NCI-H2196 (cell line): ENCODE measurements at regions not wholly inside any gene's neighbourhood (a gene's known extent, or its start where the extent isn't known, plus 50 kb on each side); places are given as distances from the start of the nearest gene placed in this dataset.
"Not testable (repeated sequence)": the region's sequence is repeated elsewhere in the genome, so short reads cannot be mapped to it uniquely, and the experiment has no call there.

ENCODE experiments used
- DNase-seq: peaks from one replicate; lab custom pipeline; 2025; ENCODE audit not compliant: unreplicated experiment; lab: John Stamatoyannopoulos, UW

GRCh38 chr12:68422956-68423574, 90.9 kb upstream of the MDM1 start:
- DNase-seq: no peak

GRCh38 chr12:68425998-68426397, 93.8 kb upstream of the MDM1 start:
- no peak for DNase-seq

DNA sequence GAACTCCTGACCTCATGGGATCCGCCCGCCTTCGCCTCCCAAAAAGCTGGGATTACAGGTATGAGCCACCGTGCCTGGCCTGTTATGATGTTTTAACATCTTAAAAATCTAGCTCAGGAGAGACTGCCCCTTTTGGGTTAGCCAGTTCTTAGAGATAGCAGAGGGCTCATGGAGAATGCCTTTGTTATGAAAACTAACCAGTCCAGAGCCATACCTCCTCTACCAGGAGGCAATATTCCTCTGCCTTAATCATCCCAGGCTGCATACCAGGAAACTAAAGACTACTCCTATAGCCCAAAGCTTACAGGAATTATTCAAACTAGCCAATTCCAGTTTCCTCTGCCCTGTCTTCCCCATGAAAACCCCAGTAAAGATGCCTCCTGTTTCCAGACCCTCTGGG, 96.0 kb upstream of the MDM1 start:
- no peak for DNase-seq

DNA sequence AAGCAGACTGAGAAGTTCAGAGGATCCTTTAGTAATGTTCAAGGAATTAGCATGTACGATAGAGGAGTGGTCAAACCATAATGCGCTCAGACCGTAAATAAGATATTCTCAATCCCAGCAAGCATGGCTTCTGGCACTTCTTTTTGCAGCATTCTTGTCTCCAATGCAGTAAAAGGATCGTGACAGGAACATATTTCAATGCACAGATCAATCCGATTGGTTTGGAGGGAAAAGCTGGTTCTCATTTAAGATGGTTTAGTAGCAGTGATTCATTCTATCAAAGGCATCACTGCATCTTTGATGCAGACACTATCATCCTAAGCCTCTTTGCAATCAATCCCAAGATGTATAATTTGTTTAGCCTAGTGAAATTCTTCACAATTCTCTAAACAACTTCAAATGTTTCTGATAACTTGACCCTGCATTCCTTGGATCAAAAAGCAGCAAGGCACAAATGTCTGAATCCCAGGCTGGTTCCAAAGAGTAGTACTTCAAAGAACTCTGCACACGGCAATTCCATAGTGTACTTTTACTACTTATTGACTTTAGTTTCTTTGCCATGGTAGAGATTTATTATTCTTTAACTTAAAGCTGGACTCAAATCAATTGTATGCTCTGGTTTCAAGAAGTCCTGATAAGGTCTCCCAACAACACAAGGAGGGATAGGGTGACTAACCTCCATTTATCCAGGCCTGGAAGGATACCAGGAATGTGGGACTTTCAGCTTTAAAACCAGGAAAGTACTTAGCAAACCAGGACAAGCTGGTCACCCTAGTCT, 96.8 kb upstream of the MDM1 start:
- no peak for DNase-seq

DNA sequence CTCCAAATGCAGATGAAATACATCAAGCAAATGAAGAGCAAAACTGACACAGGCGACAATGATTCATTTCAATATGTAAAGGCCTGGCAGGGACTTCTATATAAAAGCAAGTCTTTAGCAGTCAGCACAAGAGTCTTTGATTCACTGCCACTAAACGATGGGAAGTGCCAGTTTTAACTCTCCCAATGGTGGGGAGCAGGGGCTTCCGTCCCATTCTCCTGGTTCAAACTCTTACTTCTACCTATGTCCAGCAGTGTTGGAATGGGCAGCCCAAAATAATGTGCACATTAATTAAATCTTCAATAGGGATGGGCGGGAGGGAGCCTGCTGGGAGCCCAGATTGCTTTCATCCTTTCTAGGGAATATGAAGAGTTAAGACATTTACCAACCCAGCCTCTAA, 97.5 kb upstream of the MDM1 start:
- DNase-seq: no peak

GRCh38 chr12:68431786-68432185, 99.6 kb upstream of the MDM1 start:
- no peak for DNase-seq

DNA sequence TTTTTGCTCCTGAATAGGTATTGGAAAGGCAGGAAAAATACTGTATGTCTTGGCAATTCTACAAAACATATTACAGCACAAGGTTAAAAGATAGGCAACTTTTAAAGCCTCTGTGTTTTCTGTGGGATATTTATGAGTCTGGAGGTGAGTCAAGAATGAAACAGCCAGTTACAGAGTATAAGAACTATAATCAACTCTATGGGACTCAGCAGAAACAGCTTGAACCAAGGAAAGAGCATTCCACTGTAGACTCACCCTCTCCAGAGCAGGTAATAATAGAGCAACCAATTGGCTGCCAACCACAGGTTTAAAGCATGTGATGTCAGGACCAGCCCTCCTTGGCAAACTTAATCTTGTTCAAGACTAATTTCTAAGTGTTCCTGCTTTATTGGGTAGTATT, 100.5 kb upstream of the MDM1 start:
- no peak for DNase-seq

- DNase-seq: no peak
These were observed 102.5 kb upstream of the MDM1 start for GRCh38 chr12:68434391-68435298.

DNA sequence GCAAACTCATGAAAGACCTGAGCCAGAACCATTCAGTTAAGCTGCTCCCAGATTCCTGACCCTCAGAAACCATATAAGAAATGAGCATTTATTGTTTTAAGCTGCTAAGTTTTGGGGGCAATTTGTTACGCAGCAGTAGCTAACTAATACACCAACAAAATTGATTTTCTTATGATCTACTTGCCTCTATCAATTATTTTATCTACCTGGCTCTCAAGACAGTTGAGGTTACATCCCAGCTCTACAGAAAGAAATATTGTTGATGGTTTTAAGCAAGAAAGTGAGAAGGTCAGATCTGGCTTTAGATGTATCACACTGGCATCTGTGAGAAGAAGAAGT, 103.1 kb upstream of the MDM1 start:
- DNase-seq: no peak

DNA sequence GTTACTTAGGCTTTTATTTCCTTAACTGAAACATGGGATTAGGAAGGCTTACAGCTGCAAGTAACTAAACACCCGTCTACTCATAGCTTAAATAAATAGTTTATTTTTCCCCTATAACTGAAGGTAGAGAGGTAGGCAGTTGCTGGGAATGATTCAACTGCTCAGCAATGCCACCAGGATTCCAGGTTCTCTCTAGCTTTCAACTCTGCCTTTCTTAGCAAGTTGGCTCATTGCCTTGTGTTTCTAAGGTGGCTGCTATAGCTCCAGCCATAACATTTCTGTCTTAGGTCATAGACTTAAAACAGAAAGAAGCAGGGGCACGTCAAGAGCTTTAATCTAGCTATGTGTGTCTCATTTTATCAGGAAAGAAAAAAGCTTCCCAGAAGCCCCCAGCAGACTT, 103.7 kb upstream of the MDM1 start:
- DNase-seq: no peak

DNA sequence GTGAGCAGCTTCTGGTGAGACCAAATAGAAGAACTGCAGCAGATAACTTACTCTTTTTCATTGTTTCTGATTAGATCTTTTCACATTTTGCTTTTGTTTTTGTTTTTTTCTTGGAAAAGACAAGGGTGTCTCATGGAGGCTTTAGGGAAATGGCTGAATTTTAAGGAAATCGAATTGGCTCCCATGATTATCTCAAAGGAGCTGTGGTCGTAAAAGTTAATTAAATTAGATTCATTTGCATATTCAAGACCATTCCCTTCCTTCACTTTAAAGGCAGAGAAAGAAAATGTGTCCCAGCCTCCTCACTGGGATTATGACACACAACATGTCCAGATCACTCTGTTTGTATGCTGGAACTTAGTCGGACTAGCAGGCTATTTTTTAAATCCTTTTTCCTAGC, 106.4 kb upstream of the MDM1 start:
- no peak for DNase-seq

- DNase-seq: no peak
These were observed 107.3 kb upstream of the MDM1 start for GRCh38 chr12:68439368-68440045.

DNA sequence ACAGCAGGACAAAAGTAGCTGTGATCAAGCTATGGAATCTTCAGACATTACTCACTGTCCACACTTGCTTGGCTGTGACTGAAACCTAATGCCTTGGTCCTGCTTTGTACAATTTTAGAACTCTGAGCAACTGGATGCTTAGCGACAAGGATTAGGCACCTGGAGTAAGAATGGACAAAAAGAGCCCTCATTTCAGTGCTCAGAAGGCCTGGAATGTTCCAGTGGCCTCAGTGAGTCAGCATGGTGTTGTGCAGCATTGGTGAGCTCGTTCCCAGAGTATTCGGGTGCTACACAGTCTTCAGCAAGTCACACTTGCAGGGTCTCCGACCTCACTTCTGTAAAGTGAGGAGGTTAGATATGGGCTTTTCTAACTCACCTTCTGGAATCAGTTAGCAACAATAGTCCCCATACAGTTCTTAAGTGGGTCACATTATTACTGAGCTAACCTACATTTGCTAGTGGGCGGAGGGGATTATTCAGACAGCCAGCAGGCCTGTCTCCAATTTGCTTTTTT, 108.0 kb upstream of the MDM1 start:
- DNase-seq: no peak

DNA sequence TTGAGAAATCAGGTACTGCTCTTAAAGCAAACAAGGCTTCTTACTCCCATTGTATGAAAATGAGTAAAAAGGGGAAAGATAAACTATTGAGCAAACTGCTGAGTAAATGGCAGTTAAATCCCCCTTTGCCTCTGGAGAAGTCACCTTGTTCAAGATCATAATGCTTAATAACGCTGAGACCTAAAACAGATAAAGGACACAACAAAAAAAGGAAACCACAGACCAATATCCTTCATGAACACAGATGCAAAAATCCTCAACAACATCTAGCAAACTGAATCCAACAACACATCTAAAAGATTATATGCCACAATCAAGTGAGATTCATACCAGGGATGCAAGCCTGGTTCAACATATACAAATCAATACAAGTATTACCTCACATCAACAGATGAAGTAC, 109.0 kb upstream of the MDM1 start:
- no peak for DNase-seq

- not testable (repeated sequence) for DNase-seq
These were observed 110.3 kb upstream of the MDM1 start for GRCh38 chr12:68442353-68442972.

DNA sequence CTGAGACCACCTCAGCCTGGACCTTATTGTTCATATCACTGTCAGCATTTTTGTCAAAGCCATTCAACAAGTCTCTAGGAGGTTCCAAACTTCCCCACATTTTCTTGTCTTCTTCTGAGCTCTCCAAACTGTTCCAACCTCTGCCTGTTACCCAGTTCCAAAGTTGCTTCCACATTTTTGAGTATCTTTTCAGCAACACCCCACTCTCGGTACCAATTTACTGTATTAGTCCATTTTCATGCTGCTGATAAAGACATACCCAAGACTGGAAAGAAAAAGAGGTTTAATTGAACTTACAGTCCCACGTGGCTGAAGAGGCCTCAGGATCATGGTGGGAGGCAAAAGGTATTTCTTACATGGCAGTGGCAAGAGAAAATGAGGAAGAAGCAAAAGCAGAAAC, 111.5 kb upstream of the MDM1 start:
- not testable (repeated sequence) for DNase-seq

- DNase-seq: no peak
These were observed 113.7 kb upstream of the MDM1 start for GRCh38 chr12:68445824-68446223.

DNA sequence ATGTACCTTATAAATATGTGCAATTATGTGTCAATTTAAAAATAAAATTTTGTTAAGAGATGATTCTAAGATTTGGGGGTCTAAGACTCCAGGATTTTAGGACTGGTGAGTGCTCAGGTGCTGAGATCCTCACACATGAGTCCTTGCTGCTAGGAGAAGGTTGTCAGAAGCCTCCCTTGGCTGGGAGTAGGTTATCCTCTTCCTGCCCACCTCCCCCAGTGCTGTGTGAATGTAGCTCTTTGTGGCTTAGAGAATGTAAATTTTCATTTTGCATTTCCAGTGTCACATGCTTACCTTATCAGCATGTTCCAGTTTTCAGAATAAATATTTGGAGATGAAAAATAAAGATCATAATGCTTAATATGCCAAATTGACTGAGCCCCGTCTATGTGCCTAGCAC, 114.2 kb upstream of the MDM1 start:
- DNase-seq: no peak

DNA sequence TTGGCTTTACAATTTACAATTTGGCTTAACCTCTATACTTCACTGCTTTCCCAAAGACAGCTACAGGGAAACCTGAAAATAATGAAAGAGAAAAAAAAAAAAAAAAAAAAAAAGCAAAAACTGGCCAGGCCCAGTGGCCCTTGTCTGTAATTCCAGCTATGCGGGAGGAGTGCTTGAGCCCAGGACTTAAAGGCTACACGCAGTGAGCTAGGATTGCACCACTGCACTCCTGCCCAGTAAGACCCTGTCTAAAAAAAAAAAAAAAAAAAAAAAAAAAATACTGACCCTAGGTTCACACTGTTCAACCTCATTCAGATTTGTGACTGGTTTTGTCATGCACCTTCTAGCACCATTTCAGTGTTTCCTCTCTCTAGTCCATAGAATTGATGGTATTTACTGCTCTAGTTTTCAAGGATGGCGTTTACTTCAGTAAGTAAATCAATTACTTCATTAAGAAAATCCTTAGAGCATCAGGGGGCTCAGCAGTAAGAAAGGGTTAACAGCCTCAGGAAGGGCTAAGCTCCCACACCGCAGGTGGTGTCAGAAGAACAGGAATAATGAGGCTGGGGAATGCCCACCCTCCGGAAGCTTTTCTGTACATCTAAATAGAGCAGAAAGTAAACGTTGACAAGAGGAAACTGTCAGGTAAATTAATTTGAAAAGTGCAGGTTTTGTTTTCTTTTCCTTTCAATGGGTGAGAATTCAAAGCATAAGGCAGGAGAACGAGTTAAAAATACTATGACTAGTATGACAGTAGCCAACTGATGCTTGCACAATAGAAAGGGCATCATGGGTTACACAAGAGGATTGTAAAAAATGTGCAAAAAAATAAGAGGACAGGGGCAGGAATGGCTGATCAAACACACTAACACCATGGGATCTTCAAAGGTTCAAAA, 115.0 kb upstream of the MDM1 start:
- no peak for DNase-seq

DNA sequence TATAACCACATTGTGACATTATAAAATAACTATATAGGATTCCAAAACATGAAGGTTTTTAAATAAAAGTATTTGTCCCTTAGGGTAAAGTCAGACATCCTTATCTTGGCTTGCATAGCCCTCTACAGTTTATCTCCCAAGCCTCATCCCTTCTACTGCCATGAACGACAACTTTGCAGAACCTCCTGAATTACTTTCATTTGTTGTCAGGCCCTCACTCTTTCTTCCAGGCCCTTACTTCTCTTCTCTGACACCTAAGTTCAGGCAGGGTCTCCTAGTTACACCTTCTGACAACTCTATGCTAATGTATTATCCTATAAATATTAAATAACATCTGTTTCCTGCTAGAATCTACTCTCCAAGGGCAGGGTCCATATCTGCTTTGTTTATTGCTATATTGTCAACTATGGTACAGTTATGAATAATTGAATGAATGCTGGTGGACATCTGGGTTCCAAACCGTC, 115.7 kb upstream of the MDM1 start:
- DNase-seq: no peak
